ENCODE measurements at regions not wholly inside any gene's neighbourhood (a gene's known extent, or its start where the extent isn't known, plus 50 kb on each side); places are given as distances from the start of the nearest gene placed in this dataset.

DNA sequence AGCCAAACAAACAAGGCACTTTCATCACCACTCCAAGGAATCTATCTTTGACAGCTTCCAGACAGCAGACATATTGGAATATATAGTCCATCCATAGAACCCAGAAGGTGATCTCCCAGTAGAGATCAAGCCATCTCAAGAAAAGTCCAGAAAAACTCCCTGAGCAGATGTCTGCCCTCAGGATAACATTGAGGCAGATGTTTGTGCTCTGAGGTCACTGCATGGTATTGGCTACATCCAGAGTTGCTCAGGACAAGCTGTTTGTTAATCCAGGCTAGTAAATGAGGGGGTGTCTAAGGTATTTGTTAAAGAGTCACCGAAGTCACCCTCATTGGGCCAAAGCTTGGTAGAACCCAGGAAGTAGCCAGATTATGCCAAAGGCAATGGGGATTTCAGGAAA is 556.3 kb upstream of the KLF4 start:
- no peaks in the 10 kb centered on the region for H4K20me1 ChIP-seq (replicated peaks; ENCODE audit: control insufficient read depth, extremely low read depth, insufficient read depth, low read length)
- TF ChIP-seq, protein P1, sequence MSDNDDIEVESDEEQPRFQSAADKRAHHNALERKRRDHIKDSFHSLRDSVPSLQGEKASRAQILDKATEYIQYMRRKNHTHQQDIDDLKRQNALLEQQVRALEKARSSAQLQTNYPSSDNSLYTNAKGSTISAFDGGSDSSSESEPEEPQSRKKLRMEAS (IDR thresholded peaks at IDR 0.05; ENCODE audit: insufficient read depth, insufficient read length): no peak
- no peak for TF ChIP-seq MYC (IDR thresholded peaks at IDR 0.05; ENCODE audit: low read depth, low read length)
- no peak for TF ChIP-seq EZH2 (IDR thresholded peaks at IDR 0.05; ENCODE audit: borderline replicate concordance, low read depth, low read length, severe bottlenecking)
- no peak for TF ChIP-seq GATA2 (IDR thresholded peaks at IDR 0.05; ENCODE audit: insufficient read depth, insufficient read length, low read depth, low read length)
- no peak for TF ChIP-seq FOS (IDR thresholded peaks at IDR 0.05; ENCODE audit: borderline replicate concordance, insufficient read depth, low read length)
- TF ChIP-seq POLR2AphosphoS5 (IDR thresholded peaks at IDR 0.05; ENCODE audit: insufficient read depth, low read depth, low read length): no peak
- no peak for TF ChIP-seq POLR2A (IDR thresholded peaks at IDR 0.05; ENCODE audit: low read depth, low read length)
- TF ChIP-seq, protein P2, sequence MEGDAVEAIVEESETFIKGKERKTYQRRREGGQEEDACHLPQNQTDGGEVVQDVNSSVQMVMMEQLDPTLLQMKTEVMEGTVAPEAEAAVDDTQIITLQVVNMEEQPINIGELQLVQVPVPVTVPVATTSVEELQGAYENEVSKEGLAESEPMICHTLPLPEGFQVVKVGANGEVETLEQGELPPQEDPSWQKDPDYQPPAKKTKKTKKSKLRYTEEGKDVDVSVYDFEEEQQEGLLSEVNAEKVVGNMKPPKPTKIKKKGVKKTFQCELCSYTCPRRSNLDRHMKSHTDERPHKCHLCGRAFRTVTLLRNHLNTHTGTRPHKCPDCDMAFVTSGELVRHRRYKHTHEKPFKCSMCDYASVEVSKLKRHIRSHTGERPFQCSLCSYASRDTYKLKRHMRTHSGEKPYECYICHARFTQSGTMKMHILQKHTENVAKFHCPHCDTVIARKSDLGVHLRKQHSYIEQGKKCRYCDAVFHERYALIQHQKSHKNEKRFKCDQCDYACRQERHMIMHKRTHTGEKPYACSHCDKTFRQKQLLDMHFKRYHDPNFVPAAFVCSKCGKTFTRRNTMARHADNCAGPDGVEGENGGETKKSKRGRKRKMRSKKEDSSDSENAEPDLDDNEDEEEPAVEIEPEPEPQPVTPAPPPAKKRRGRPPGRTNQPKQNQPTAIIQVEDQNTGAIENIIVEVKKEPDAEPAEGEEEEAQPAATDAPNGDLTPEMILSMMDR (IDR thresholded peaks at IDR 0.05; ENCODE audit: extremely low read depth in 1 of 2, insufficient read depth in 1 of 2, low read depth in 1 of 2, low read length in 2 of 2): no peak
- TF ChIP-seq JUN (IDR thresholded peaks at IDR 0.05; ENCODE audit: borderline replicate concordance, insufficient read depth, insufficient read length, low read depth): no peak
- H3K4me3 ChIP-seq (replicated peaks in 1 of 3; ENCODE audit: insufficient read depth in 1 of 3, low read depth in 1 of 3, low read length in 3 of 3): no peak overlapping the region
- H3K4me2 ChIP-seq (ENCODE audit: insufficient read depth, low read length): no peak overlapping the region
- H3K27me3 ChIP-seq (ENCODE audit: control insufficient read depth in 2 of 2, insufficient read depth in 2 of 2, low read length in 2 of 2): no peaks in the 10 kb centered on the region
- FAIRE-seq (no peak), DNase-seq (ENCODE audit: low read depth, low spot score) (no peak)
- no TSS peak for BruUV-seq (replicated peaks)
- H3K79me2 ChIP-seq (ENCODE audit: control insufficient read depth, insufficient read depth, low read length): no peaks in the 10 kb centered on the region
- ChIA-PET CTCF (no interaction called here), POLR2A (no interaction called here)
- H3K9me1 ChIP-seq (replicated peaks; ENCODE audit: control insufficient read depth, extremely low read depth, insufficient read depth, low read length): no peaks in the 10 kb centered on the region
- no peak overlapping the region for H3K9ac ChIP-seq (replicated peaks; ENCODE audit: extremely low read depth, insufficient read depth, low read length)
- peaks cover 23% of the 10 kb centered on the region for H3K4me1 ChIP-seq (ENCODE audit: control insufficient read depth, extremely low read depth, insufficient read depth, low read length)
- no peaks in the 10 kb centered on the region for H3K36me3 ChIP-seq (ENCODE audit: control insufficient read depth in 2 of 2, extremely low read depth in 1 of 2, insufficient read depth in 2 of 2, low read length in 2 of 2)
- no peak overlapping the region for H2AFZ ChIP-seq (ENCODE audit: low read depth, low read length)
- no peaks in the 10 kb centered on the region for H3K9me3 ChIP-seq (replicated peaks; ENCODE audit: control insufficient read depth, insufficient read depth, low read length)
- intact Hi-C loops (cut with micrococcal nuclease) (no loop called here), dilution Hi-C loops (cut with MboI; ENCODE audit: extremely low pct_ligation_motif_present, low sequenced_read_pairs) (no loop called here)
- no peak overlapping the region for H3K27ac ChIP-seq (ENCODE audit: insufficient read depth, low read depth, low read length)

Measured in endothelial cell of umbilical vein (primary cell).